ENCODE measurements at regions not wholly inside any gene's neighbourhood (a gene's known extent, or its start where the extent isn't known, plus 50 kb on each side); places are given as distances from the start of the nearest gene placed in this dataset.

DNA sequence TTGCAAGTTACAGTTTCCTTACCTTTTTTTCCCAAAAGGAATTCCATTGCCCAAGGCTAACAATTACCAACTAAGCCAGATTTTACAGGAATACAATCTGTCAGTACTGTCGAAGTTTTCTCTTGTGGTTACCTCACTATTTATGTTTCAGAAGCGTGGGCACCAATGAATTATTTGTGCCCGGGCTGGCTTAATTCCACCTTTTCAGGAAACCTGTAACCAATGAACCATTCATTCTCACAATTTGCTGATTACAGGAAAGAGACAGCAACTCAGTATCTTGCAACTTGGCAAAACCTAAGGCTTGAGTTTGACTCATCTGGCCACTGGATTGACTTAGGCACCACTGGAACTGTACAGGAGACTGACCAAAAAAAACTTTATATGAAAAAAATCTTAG lies 485.6 kb downstream of the INHBA start:
- H3K18ac ChIP-seq (ENCODE audit: extremely low read depth, low read length): no peak overlapping the region
- no peaks in the 10 kb centered on the region for H4K20me1 ChIP-seq (replicated peaks in 1 of 2; ENCODE audit: control insufficient read depth in 1 of 2, insufficient read depth in 2 of 2, low read length in 2 of 2)
- no peaks in the 10 kb centered on the region for H3K23me2 ChIP-seq (ENCODE audit: low read depth, low read length)
- H3K36me3 ChIP-seq (ENCODE audit: control insufficient read depth in 2 of 4, insufficient read depth in 4 of 4, low read length in 3 of 4): no peaks in the 10 kb centered on the region
- H2BK15ac ChIP-seq (ENCODE audit: low read length): no peak overlapping the region
- H4K8ac ChIP-seq (ENCODE audit: extremely low read depth, insufficient read depth, low read length): no peak overlapping the region
- no peak overlapping the region for H3K56ac ChIP-seq (replicated peaks; ENCODE audit: insufficient read length, low read depth, low read length)
- no peak overlapping the region for H2AK5ac ChIP-seq (ENCODE audit: low read depth, low read length)
- FAIRE-seq (no peak), DNase-seq (ENCODE audit: low read depth in 1 of 2, low spot score in 2 of 2) (no peak)
- H3K4me1 ChIP-seq (replicated peaks in 1 of 4; ENCODE audit: control insufficient read depth in 3 of 4, insufficient read depth in 4 of 4, low read length in 3 of 4): no peaks in the 10 kb centered on the region
- peaks cover 20 to 62% (median 43%) of the 10 kb centered on the region in 4 experiments for H3K27me3 ChIP-seq (replicated peaks in 1 of 4; ENCODE audit: control insufficient read depth in 3 of 4, extremely low read depth in 1 of 4, insufficient read depth in 3 of 4, low read length in 3 of 4)
- no peak overlapping the region for H3K23ac ChIP-seq (ENCODE audit: insufficient read length)
- no peak overlapping the region for H3K9ac ChIP-seq (replicated peaks in 1 of 4; ENCODE audit: extremely low read depth in 1 of 4, low read depth in 3 of 4, low read length in 3 of 4)
- H3K9me3 ChIP-seq (ENCODE audit: insufficient read depth in 2 of 2, low read depth in 1 of 2, low read length in 1 of 2): no peaks in the 10 kb centered on the region
- H3K79me2 ChIP-seq (ENCODE audit: control insufficient read depth in 1 of 2, insufficient read depth in 2 of 2, low read length in 2 of 2): no peaks in the 10 kb centered on the region
- H3K4me2 ChIP-seq (ENCODE audit: insufficient read depth in 1 of 2, low read depth in 2 of 2, low read length in 2 of 2): no peak overlapping the region
- H3K14ac ChIP-seq (ENCODE audit: insufficient read length): no peak overlapping the region
- H2AFZ ChIP-seq (ENCODE audit: low read length): no peak overlapping the region
- H4K91ac ChIP-seq (replicated peaks; ENCODE audit: insufficient read length, low read length): no peak overlapping the region
- no peaks in the 10 kb centered on the region for H3K79me1 ChIP-seq (ENCODE audit: low read depth, low read length)
- CTCF ChIA-PET (ENCODE audit: partially characterized antibody): no interaction called here
- no peak overlapping the region for H3K4me3 ChIP-seq (ENCODE audit: extremely low read depth in 1 of 4, insufficient read depth in 2 of 4, low read depth in 3 of 4, low read length in 4 of 4)
- no peak overlapping the region for H2BK12ac ChIP-seq (ENCODE audit: low read depth, low read length)
- 86% methylated on average over 3 of the region's 3 CpGs; no CpG with 5 or more reads in 1 of the 2 experiments for WGBS, 2 experiments (ENCODE audit: extremely low coverage in 1 of 2, insufficient coverage in 1 of 2, insufficient read length in 1 of 2, insufficient replicate concordance in 2 of 2, low coverage in 1 of 2, low lambda C conversion rate in 2 of 2, missing lambda C conversion rate in 1 of 2)
- no peak overlapping the region for H2BK20ac ChIP-seq (ENCODE audit: low read length)
- POLR2A ChIA-PET (ENCODE audit: partially characterized antibody): no interaction called here
- no peak overlapping the region for H3K4ac ChIP-seq (replicated peaks; ENCODE audit: insufficient read length, low read depth, low read length)
- no peak overlapping the region for H3K27ac ChIP-seq (ENCODE audit: low read depth, low read length)
- H4K5ac ChIP-seq (ENCODE audit: insufficient read length, low read depth, low read length): no peak overlapping the region
- no peak overlapping the region for H2BK5ac ChIP-seq (ENCODE audit: low read depth, low read length)
- H2BK120ac ChIP-seq (replicated peaks; ENCODE audit: low read depth, low read length): no peak overlapping the region
- no peak for TF ChIP-seq PHF8 (conservative IDR thresholded peaks at IDR 0.05; ENCODE audit: low read depth, low read length)
- TF ChIP-seq SRF (IDR thresholded peaks at IDR 0.05; ENCODE audit: low read depth, low read length): no peak
- no peak for TF ChIP-seq GTF2F1 (IDR thresholded peaks at IDR 0.05; ENCODE audit: borderline replicate concordance, low read depth, low read length)
- TF ChIP-seq, protein P1, sequence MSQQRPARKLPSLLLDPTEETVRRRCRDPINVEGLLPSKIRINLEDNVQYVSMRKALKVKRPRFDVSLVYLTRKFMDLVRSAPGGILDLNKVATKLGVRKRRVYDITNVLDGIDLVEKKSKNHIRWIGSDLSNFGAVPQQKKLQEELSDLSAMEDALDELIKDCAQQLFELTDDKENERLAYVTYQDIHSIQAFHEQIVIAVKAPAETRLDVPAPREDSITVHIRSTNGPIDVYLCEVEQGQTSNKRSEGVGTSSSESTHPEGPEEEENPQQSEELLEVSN (IDR thresholded peaks at IDR 0.05): no peak
- TF ChIP-seq CBX5 (IDR thresholded peaks at IDR 0.05; ENCODE audit: low read depth, low read length): no peak
- TF ChIP-seq BRCA1 (IDR thresholded peaks at IDR 0.05; ENCODE audit: low read depth, low read length): no peak
- no peak for TF ChIP-seq GABPA (IDR thresholded peaks at IDR 0.05; ENCODE audit: borderline replicate concordance, insufficient read depth, low read length)
- TF ChIP-seq EGR1 (IDR thresholded peaks at IDR 0.05; ENCODE audit: borderline replicate concordance, low read depth, low read length): no peak
- no peak for TF ChIP-seq RXRA (IDR thresholded peaks at IDR 0.05; ENCODE audit: insufficient read depth, low read depth, low read length)
- TF ChIP-seq BACH1 (IDR thresholded peaks at IDR 0.05; ENCODE audit: low read length): no peak
- no peak for TF ChIP-seq CHD2 (IDR thresholded peaks at IDR 0.05; ENCODE audit: low read length)
- TF ChIP-seq, protein P2, sequence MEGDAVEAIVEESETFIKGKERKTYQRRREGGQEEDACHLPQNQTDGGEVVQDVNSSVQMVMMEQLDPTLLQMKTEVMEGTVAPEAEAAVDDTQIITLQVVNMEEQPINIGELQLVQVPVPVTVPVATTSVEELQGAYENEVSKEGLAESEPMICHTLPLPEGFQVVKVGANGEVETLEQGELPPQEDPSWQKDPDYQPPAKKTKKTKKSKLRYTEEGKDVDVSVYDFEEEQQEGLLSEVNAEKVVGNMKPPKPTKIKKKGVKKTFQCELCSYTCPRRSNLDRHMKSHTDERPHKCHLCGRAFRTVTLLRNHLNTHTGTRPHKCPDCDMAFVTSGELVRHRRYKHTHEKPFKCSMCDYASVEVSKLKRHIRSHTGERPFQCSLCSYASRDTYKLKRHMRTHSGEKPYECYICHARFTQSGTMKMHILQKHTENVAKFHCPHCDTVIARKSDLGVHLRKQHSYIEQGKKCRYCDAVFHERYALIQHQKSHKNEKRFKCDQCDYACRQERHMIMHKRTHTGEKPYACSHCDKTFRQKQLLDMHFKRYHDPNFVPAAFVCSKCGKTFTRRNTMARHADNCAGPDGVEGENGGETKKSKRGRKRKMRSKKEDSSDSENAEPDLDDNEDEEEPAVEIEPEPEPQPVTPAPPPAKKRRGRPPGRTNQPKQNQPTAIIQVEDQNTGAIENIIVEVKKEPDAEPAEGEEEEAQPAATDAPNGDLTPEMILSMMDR (IDR thresholded peaks at IDR 0.05; ENCODE audit: control extremely low read depth in 1 of 3, insufficient read depth in 1 of 3, low read depth in 1 of 3, low read length in 3 of 3): no peak
- no peak for TF ChIP-seq NRF1 (IDR thresholded peaks at IDR 0.05; ENCODE audit: low read depth, low read length)
